Esophagus squamous epithelium (tissue), 4 donors: ENCODE measurements at regions not wholly inside any gene's neighbourhood (a gene's known extent, or its start where the extent isn't known, plus 50 kb on each side); places are given as distances from the start of the nearest gene placed in this dataset.

Experiments
- CTCF ChIP-seq, 6 experiments: fragments of 450-650 bp in 4 of 6; fragments of 200-600 bp in 2 of 6; sonication (generic) in 2 of 6; IDR thresholded peaks; one replicate each; pipeline ENCODE4 v1.5.1; 2016 to 2019; ENCODE audit warnings: antibody characterized with exemption in 6 of 6, mild to moderate bottlenecking in 4 of 6, moderate library complexity in 4 of 6
- POLR2A ChIP-seq, 4 donors: fragments of 450-650 bp; IDR thresholded peaks; one replicate each; pipeline ENCODE4 v1.6.1; 2017; ENCODE audit warnings: antibody characterized with exemption in 4 of 4, mild to moderate bottlenecking in 4 of 4, moderate library complexity in 3 of 4

- TF ChIP-seq POLR2A (IDR thresholded peaks at IDR 0.05) (no peak), CTCF (IDR thresholded peaks at IDR 0.05) (no peak)
Observed at GRCh38 chr2:51379997-51380396, 348.1 kb upstream of the NRXN1 start.
